ENCODE measurements at regions not wholly inside any gene's neighbourhood (a gene's known extent, or its start where the extent isn't known, plus 50 kb on each side); places are given as distances from the start of the nearest gene placed in this dataset.

- TF ChIP-seq CTCF (IDR thresholded peaks at IDR 0.05; ENCODE audit: borderline replicate concordance, extremely low read depth, low read length, poor library complexity, severe bottlenecking) (no peak), EZH2 (IDR thresholded peaks at IDR 0.05; ENCODE audit: borderline replicate concordance, low read depth, low read length, severe bottlenecking) (no peak)
Measured at GRCh38 chr2:14790041-14790640, 157.6 kb downstream of the LRATD1 start.
